Endodermal cell (in vitro differentiated cells): ENCODE measurements at regions not wholly inside any gene's neighbourhood (a gene's known extent, or its start where the extent isn't known, plus 50 kb on each side); places are given as distances from the start of the nearest gene placed in this dataset.

Experiments used
- DNase-seq: peaks from one replicate; pipeline ENCODE4 v3.0.0-alpha.2; 2017
- H3K27ac ChIP-seq: 2 replicates; pipeline ENCODE4 v1.5.1; 2013; ENCODE audit warnings: mild to moderate bottlenecking, low read depth, low read length, moderate library complexity
- H3K27me3 ChIP-seq: 2 replicates; pipeline ENCODE4 v1.6.1; 2013; ENCODE audit warnings: mild to moderate bottlenecking, low read length, moderate library complexity; ENCODE audit not compliant: insufficient read depth, control insufficient read depth, poor library complexity, severe bottlenecking
- H3K36me3 ChIP-seq: 2 replicates; pipeline ENCODE4 v1.7.0; 2013; ENCODE audit warnings: mild to moderate bottlenecking, low read length, moderate library complexity; ENCODE audit not compliant: control insufficient read depth, insufficient read depth
- H3K4me1 ChIP-seq: one replicate; pipeline ENCODE4 v1.7.0; 2013; ENCODE audit warnings: low read length; ENCODE audit not compliant: control insufficient read depth, insufficient read depth
- H3K4me3 ChIP-seq: 2 replicates; pipeline ENCODE4 v1.5.1; 2013; ENCODE audit warnings: mild to moderate bottlenecking, low read length, moderate library complexity
- H3K9ac ChIP-seq: 2 replicates; pipeline ENCODE4 v1.6.1; 2013; ENCODE audit warnings: mild to moderate bottlenecking, low read length, moderate library complexity; ENCODE audit not compliant: poor library complexity, severe bottlenecking; ENCODE audit errors: extremely low read depth
- H3K9me3 ChIP-seq: 2 replicates; pipeline ENCODE4 v1.6.1; 2013; ENCODE audit warnings: mild to moderate bottlenecking, low read length, moderate library complexity; ENCODE audit not compliant: control insufficient read depth
- H3K27ac Mint-ChIP-seq: 2 replicates; pipeline ENCODE4 v1.8.0; 2020; ENCODE audit warnings: mixed read lengths
- H3K27me3 Mint-ChIP-seq: 2 replicates; pipeline ENCODE4 v1.8.0; 2021; ENCODE audit warnings: mild to moderate bottlenecking, mixed read lengths; ENCODE audit not compliant: insufficient read depth
- H3K36me3 Mint-ChIP-seq: 2 replicates; pipeline ENCODE4 v1.8.0; 2020; ENCODE audit warnings: low read depth, mixed read lengths
- H3K4me1 Mint-ChIP-seq: 2 replicates; pipeline ENCODE4 v1.8.0; 2020; ENCODE audit warnings: mixed read lengths
- H3K4me3 Mint-ChIP-seq: 2 replicates; pipeline ENCODE4 v1.8.0; 2020; ENCODE audit warnings: mild to moderate bottlenecking, moderate library complexity, mixed read lengths
- H3K9me3 Mint-ChIP-seq: 2 replicates; pipeline ENCODE4 v1.8.0; 2020; ENCODE audit warnings: mild to moderate bottlenecking, mixed read lengths
- WGBS, 2 experiments: methylation state at CpG; one replicate each; pipeline versions ENCODE4 v1.1.5 to v1.1.7; 2013; ENCODE audit warnings: missing lambda C conversion rate in 2 of 2, mixed read lengths in 1 of 2; ENCODE audit not compliant: insufficient coverage in 1 of 2, insufficient read length in 1 of 2; 5-methylcytosine and 5-hydroxymethylcytosine counted together
- TF ChIP-seq, protein P1 (sequence below): fragments of 200-600 bp; sonication (generic); conservative IDR thresholded peaks from 2 replicates; pipeline ENCODE4 v1.5.0; 2021; ENCODE audit warnings: antibody characterized with exemption, mild to moderate bottlenecking

GRCh38 chr12:65703176-65703575, 121.1 kb upstream of the HMGA2 start:
- Histone ChIP-seq H3K9ac (no peak overlapping the region), H3K27me3 (no peaks in the 10 kb centered on the region), H3K27ac (no peak overlapping the region), H3K9me3 (peaks cover 24% of the 10 kb centered on the region), H3K4me3 (no peak overlapping the region), H3K36me3 (no peaks in the 10 kb centered on the region), H3K4me1 (no peaks in the 10 kb centered on the region)
- Mint-ChIP-seq H3K36me3 (no peaks in the 10 kb centered on the region), H3K9me3 (peaks cover 25% of the 10 kb centered on the region), H3K27me3 (peaks cover 18% of the 10 kb centered on the region), H3K4me3 (no peak overlapping the region), H3K4me1 (no peaks in the 10 kb centered on the region), H3K27ac (no peak overlapping the region)
- WGBS, 2 experiments, result 98 to 100% methylated on average over 3 to 4 of the region's 5 CpGs
- no peak for DNase-seq
- TF ChIP-seq, protein P1, sequence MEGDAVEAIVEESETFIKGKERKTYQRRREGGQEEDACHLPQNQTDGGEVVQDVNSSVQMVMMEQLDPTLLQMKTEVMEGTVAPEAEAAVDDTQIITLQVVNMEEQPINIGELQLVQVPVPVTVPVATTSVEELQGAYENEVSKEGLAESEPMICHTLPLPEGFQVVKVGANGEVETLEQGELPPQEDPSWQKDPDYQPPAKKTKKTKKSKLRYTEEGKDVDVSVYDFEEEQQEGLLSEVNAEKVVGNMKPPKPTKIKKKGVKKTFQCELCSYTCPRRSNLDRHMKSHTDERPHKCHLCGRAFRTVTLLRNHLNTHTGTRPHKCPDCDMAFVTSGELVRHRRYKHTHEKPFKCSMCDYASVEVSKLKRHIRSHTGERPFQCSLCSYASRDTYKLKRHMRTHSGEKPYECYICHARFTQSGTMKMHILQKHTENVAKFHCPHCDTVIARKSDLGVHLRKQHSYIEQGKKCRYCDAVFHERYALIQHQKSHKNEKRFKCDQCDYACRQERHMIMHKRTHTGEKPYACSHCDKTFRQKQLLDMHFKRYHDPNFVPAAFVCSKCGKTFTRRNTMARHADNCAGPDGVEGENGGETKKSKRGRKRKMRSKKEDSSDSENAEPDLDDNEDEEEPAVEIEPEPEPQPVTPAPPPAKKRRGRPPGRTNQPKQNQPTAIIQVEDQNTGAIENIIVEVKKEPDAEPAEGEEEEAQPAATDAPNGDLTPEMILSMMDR, result no peak

DNA sequence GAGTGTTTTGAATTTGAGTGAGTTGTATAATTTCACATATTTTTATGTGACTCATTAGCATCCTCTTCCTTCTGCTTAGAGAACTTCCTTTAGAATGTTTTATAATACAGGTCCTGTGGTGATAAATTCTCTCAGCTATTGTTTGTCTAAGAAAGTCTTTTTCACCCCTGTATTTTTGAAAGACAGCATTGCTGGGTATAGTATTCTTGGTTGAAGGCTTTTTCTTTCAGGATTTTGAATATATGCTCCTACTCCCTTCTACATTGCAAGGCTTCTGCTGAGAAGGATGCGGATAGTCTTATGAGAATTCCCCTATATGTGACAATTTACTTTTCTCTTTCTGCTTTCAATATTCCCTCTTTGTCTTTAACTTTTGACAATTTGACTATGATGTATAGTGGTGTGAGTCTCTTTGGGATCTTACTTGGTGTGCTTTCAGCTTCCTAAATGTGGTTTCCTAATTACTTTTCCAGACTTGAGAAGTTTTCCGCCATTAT, 118.9 kb upstream of the HMGA2 start:
- TF ChIP-seq, protein P1, result no peak
- Mint-ChIP-seq H3K4me3 (no peak overlapping the region), H3K27ac (no peak overlapping the region), H3K4me1 (no peaks in the 10 kb centered on the region), H3K9me3 (peaks cover 25% of the 10 kb centered on the region), H3K27me3 (peaks cover 39% of the 10 kb centered on the region), H3K36me3 (no peaks in the 10 kb centered on the region)
- Histone ChIP-seq H3K4me3 (no peak overlapping the region), H3K27ac (no peak overlapping the region), H3K9me3 (peaks cover 24% of the 10 kb centered on the region), H3K27me3 (peaks cover 7% of the 10 kb centered on the region), H3K4me1 (no peaks in the 10 kb centered on the region), H3K9ac (no peak overlapping the region), H3K36me3 (no peaks in the 10 kb centered on the region)
- WGBS, 2 experiments, result 95 to 100% methylated on average over 1 to 2 of the region's 2 CpGs
- no peak for DNase-seq

DNA sequence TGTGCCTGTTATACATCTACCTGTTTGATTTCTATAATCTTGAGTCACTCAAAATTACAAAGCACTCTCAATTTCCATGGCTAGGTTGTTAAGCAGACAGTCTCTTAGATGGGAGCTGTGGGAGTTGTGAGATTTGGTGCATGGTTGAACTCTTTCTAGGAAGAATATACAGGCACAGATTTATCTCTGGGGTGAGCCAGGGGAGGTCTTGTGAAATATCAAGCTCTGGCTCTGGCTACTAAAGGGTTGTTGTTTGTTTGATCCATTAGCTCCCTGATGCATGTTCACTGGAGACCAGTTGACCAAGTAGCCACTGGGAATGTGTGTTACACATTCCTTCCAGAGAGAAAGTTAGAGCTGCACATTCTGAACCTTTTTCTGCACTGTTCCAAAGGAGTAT, 117.2 kb upstream of the HMGA2 start:
- Mint-ChIP-seq H3K4me3 (no peak overlapping the region), H3K36me3 (no peaks in the 10 kb centered on the region), H3K9me3 (peaks cover 25% of the 10 kb centered on the region), H3K27me3 (peaks cover 52% of the 10 kb centered on the region), H3K4me1 (no peaks in the 10 kb centered on the region), H3K27ac (no peak overlapping the region)
- Histone ChIP-seq H3K36me3 (no peaks in the 10 kb centered on the region), H3K4me3 (no peak overlapping the region), H3K9ac (no peak overlapping the region), H3K27ac (no peak overlapping the region), H3K27me3 (peaks cover 17% of the 10 kb centered on the region), H3K9me3 (peaks cover 24% of the 10 kb centered on the region), H3K4me1 (no peaks in the 10 kb centered on the region)
- TF ChIP-seq, protein P1, result no peak
- no peak for DNase-seq
